HEK293T (cell line): ENCODE measurements at regions not wholly inside any gene's neighbourhood (a gene's known extent, or its start where the extent isn't known, plus 50 kb on each side); places are given as distances from the start of the nearest gene placed in this dataset.

ENCODE experiments used
- ARNT ChIP-seq: fragments of 450-650 bp; IDR thresholded peaks from 2 replicates; pipeline ENCODE4 v1.6.1; 2017; ENCODE audit warnings: mild to moderate bottlenecking
- CTBP1 ChIP-seq: fragments of 450-650 bp; IDR thresholded peaks from 2 replicates; pipeline ENCODE4 v1.6.1; 2016; ENCODE audit warnings: borderline replicate concordance
- ELF4 ChIP-seq: fragments of 450-650 bp; IDR thresholded peaks from 2 replicates; pipeline ENCODE4 v1.6.1; 2017; ENCODE audit warnings: antibody characterized with exemption
- FOXA1 ChIP-seq: fragments of 450-650 bp; IDR thresholded peaks from 2 replicates; pipeline ENCODE4 v1.6.1; 2016; ENCODE audit warnings: mild to moderate bottlenecking
- FOXK2 ChIP-seq: fragments of 450-650 bp; IDR thresholded peaks from 2 replicates; pipeline ENCODE4 v1.6.1; 2016; ENCODE audit warnings: mild to moderate bottlenecking
- FOXM1 ChIP-seq: fragments of 450-650 bp; IDR thresholded peaks from 2 replicates; pipeline ENCODE4 v1.6.1; 2017; ENCODE audit warnings: mild to moderate bottlenecking, borderline replicate concordance
- NFRKB ChIP-seq: fragments of 450-650 bp; IDR thresholded peaks from 2 replicates; pipeline ENCODE4 v1.6.1; 2016; ENCODE audit warnings: mild to moderate bottlenecking, moderate library complexity
- SP1 ChIP-seq: fragments of 450-650 bp; IDR thresholded peaks from 2 replicates; pipeline ENCODE4 v1.6.1; 2017
- TARDBP ChIP-seq: fragments of 450-650 bp; IDR thresholded peaks from 2 replicates; pipeline ENCODE4 v1.6.1; 2016
- ZNF384 ChIP-seq: fragments of 450-650 bp; IDR thresholded peaks from 2 replicates; pipeline ENCODE4 v1.6.1; 2016

DNA sequence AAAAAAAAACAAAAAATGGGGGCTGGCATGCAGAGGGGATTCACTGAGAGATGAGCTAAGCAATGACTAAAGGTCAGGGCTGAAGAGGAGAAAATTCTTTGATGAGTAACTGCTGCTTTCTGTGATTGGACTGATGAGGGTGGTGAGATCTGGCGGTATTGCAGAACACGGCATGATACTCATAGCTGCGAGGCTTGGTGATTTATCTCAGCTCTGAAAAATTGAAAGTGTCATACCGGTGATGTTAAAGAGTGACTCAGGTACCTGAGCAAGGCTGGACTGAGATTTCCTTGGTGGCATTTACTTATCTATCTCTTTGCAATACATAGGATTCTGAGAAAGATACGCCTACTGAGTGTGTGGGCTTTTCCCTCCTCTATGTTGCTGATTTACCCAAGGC, 204.1 kb upstream of the DDX53 start:
- TF ChIP-seq FOXK2, result no peak
- no peak for TF ChIP-seq ARNT
- TF ChIP-seq NFRKB, result no peak
- no peak for TF ChIP-seq ELF4
- TF ChIP-seq ZNF384, result no peak
- no peak for TF ChIP-seq SP1
- no peak for TF ChIP-seq TARDBP
- TF ChIP-seq CTBP1, result no peak
- TF ChIP-seq FOXM1, result no peak
- TF ChIP-seq FOXA1, result no peak
